Esophagus squamous epithelium (tissue), 4 donors: ENCODE measurements at regions not wholly inside any gene's neighbourhood (a gene's known extent, or its start where the extent isn't known, plus 50 kb on each side); places are given as distances from the start of the nearest gene placed in this dataset.

ENCODE experiments used
- POLR2A ChIP-seq, 4 donors: fragments of 450-650 bp; IDR thresholded peaks; one replicate each; pipeline ENCODE4 v1.6.1; 2017; ENCODE audit warnings: antibody characterized with exemption in 4 of 4, mild to moderate bottlenecking in 4 of 4, moderate library complexity in 3 of 4
- TF ChIP-seq, protein P1 (sequence below), 6 experiments: fragments of 450-650 bp in 4 of 6; fragments of 200-600 bp in 2 of 6; sonication (generic) in 2 of 6; IDR thresholded peaks; one replicate each; pipeline ENCODE4 v1.5.1; 2016 to 2019; ENCODE audit warnings: antibody characterized with exemption in 6 of 6, mild to moderate bottlenecking in 4 of 6, moderate library complexity in 4 of 6

GRCh38 chrX:51837451-51837850 is 56.0 kb upstream of the MAGED1 start:
- TF ChIP-seq, protein P1, sequence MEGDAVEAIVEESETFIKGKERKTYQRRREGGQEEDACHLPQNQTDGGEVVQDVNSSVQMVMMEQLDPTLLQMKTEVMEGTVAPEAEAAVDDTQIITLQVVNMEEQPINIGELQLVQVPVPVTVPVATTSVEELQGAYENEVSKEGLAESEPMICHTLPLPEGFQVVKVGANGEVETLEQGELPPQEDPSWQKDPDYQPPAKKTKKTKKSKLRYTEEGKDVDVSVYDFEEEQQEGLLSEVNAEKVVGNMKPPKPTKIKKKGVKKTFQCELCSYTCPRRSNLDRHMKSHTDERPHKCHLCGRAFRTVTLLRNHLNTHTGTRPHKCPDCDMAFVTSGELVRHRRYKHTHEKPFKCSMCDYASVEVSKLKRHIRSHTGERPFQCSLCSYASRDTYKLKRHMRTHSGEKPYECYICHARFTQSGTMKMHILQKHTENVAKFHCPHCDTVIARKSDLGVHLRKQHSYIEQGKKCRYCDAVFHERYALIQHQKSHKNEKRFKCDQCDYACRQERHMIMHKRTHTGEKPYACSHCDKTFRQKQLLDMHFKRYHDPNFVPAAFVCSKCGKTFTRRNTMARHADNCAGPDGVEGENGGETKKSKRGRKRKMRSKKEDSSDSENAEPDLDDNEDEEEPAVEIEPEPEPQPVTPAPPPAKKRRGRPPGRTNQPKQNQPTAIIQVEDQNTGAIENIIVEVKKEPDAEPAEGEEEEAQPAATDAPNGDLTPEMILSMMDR (IDR thresholded peaks at IDR 0.05): no peak
- no peak for TF ChIP-seq POLR2A (IDR thresholded peaks at IDR 0.05)
